Panc1 (cell line): ENCODE measurements at regions not wholly inside any gene's neighbourhood (a gene's known extent, or its start where the extent isn't known, plus 50 kb on each side); places are given as distances from the start of the nearest gene placed in this dataset.
A peak's percentile ranks its signal among the peaks of the same experiment; 100 is the strongest.

Experiments used
- ATAC-seq: fragments of 200-7000 bp; cut with Tn5 transposase; 2 replicates; pipeline ENCODE4 v1.9.1; 2020; ENCODE audit warnings: mild to moderate bottlenecking, moderate library complexity
- BruUV-seq: library from RNA; stranded (reverse); fragments of 400-500 nt; replicated peaks from 2 replicates; lab custom pipeline; 2021; lab: Mats Ljungman, UMichigan
- CTCF ChIA-PET: fragments of 300-600 bp; sonication (Branson Sonifier 250); formaldehyde crosslinking; loops from one replicate; lab custom pipeline; 2022; ENCODE audit warnings: antibody characterized with exemption; lab: Charles Lee
- POLR2A ChIA-PET: fragments of 300-600 bp; sonication (Branson Sonifier 250); formaldehyde crosslinking; loops from one replicate; lab custom pipeline; 2022; ENCODE audit warnings: antibody characterized with exemption; lab: Charles Lee
- DNase-seq: peaks from one replicate; pipeline ENCODE4 v3.0.0-alpha.2; 2010; ENCODE audit warnings: low read depth, low spot score
- H3K27ac ChIP-seq: 2 replicates; pipeline ENCODE4 v1.5.1; 2011; ENCODE audit warnings: mild to moderate bottlenecking, low read length, inconsistent platforms
- H3K27me3 ChIP-seq: fragments of 200-500 bp; sonication (Bioruptor generic); 2 replicates; pipeline ENCODE4 v1.6.0; 2014; ENCODE audit warnings: low read length, inconsistent platforms; ENCODE audit not compliant: control insufficient read depth, insufficient read depth
- H3K36me3 ChIP-seq: fragments of 200-500 bp; sonication (Bioruptor generic); 2 replicates; pipeline ENCODE4 v1.5.1; 2014; ENCODE audit warnings: inconsistent platforms, mild to moderate bottlenecking, low read length, moderate library complexity; ENCODE audit not compliant: control insufficient read depth, insufficient read depth
- H3K4me1 ChIP-seq: 2 replicates; pipeline ENCODE4 v1.5.1; 2011; ENCODE audit warnings: inconsistent platforms, mild to moderate bottlenecking, low read length, moderate library complexity; ENCODE audit not compliant: control insufficient read depth, insufficient read depth
- H3K4me3 ChIP-seq, 2 experiments: 2 replicates each; pipeline ENCODE4 v1.5.1; 2011 to 2012; ENCODE audit warnings: low read depth in 2 of 2, low read length in 2 of 2, mild to moderate bottlenecking in 2 of 2, inconsistent platforms in 1 of 2, moderate library complexity in 1 of 2
- H3K9me3 ChIP-seq: fragments of 200-500 bp; sonication (Bioruptor generic); 2 replicates; pipeline ENCODE4 v1.5.1; 2014; ENCODE audit warnings: low read depth, mild to moderate bottlenecking, inconsistent platforms, low read length, moderate library complexity; ENCODE audit not compliant: control insufficient read depth, insufficient read depth
- POLR2AphosphoS5 ChIP-seq: IDR thresholded peaks from 2 replicates; pipeline ENCODE4 v1.6.1; 2012; ENCODE audit warnings: mild to moderate bottlenecking, low read depth, low read length, moderate library complexity
- REST ChIP-seq, 2 experiments: IDR thresholded peaks; 2 replicates each; pipeline ENCODE4 v1.6.1; 2011 to 2012; ENCODE audit warnings: low read depth in 2 of 2, control low read depth in 1 of 2, low read length in 1 of 2, mild to moderate bottlenecking in 1 of 2, moderate library complexity in 1 of 2; ENCODE audit not compliant: insufficient read depth in 1 of 2
- SIN3A ChIP-seq: IDR thresholded peaks from 2 replicates; pipeline ENCODE4 v1.6.1; 2012; ENCODE audit warnings: low read depth, mild to moderate bottlenecking, low read length, moderate library complexity, borderline replicate concordance; ENCODE audit not compliant: insufficient read depth
- TCF7L2 ChIP-seq: IDR thresholded peaks from 2 replicates; pipeline ENCODE4 v1.6.1; 2011; ENCODE audit warnings: mild to moderate bottlenecking, low read depth, low read length, inconsistent platforms
- in situ Hi-C: cut with HindIII; loops from 2 replicates; pipeline ENCODE4 v1.10.0; 2016; ENCODE audit warnings: low sequenced_read_pairs, low pct_unique_long_range_greater_than_20kb
- intact Hi-C: fragments of 100-400 bp; cut with micrococcal nuclease; formaldehyde crosslinking; loops from one replicate; pipeline ENCODE4 v1.10.0; 2022; ENCODE audit not compliant: unreplicated experiment
- TF ChIP-seq, protein P1 (sequence below): fragments of 450-650 bp; IDR thresholded peaks from 2 replicates; pipeline ENCODE4 v1.5.1; 2017; ENCODE audit warnings: mild to moderate bottlenecking

- Histone ChIP-seq H3K9me3 (no peaks in the 10 kb centered on the region), H3K4me3 (no peak overlapping the region), H3K27me3 (no peaks in the 10 kb centered on the region), H3K27ac (no peak overlapping the region), H3K4me1 (no peaks in the 10 kb centered on the region), H3K36me3 (no peaks in the 10 kb centered on the region)
- BruUV-seq = no TSS peak
- ChIA-PET CTCF (no interaction called here), POLR2A (no interaction called here)
- TF ChIP-seq, protein P1, sequence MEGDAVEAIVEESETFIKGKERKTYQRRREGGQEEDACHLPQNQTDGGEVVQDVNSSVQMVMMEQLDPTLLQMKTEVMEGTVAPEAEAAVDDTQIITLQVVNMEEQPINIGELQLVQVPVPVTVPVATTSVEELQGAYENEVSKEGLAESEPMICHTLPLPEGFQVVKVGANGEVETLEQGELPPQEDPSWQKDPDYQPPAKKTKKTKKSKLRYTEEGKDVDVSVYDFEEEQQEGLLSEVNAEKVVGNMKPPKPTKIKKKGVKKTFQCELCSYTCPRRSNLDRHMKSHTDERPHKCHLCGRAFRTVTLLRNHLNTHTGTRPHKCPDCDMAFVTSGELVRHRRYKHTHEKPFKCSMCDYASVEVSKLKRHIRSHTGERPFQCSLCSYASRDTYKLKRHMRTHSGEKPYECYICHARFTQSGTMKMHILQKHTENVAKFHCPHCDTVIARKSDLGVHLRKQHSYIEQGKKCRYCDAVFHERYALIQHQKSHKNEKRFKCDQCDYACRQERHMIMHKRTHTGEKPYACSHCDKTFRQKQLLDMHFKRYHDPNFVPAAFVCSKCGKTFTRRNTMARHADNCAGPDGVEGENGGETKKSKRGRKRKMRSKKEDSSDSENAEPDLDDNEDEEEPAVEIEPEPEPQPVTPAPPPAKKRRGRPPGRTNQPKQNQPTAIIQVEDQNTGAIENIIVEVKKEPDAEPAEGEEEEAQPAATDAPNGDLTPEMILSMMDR = peak; percentile 2; the same call in 1 of the 2 replicates
- TF ChIP-seq POLR2AphosphoS5 (no peak), REST (IDR thresholded peaks at IDR 0.05; ENCODE audit: insufficient read depth in 1 of 2, low read depth in 2 of 2, low read length in 1 of 2) (no peak), SIN3A (no peak)
- intact Hi-C loops = no loop called here
- ATAC-seq (no peak), DNase-seq (no peak)
- in situ Hi-C loops = no loop called here
Measured at GRCh38 chr9:109953813-109954497, 174.0 kb downstream of the PALM2AKAP2 start.

DNA sequence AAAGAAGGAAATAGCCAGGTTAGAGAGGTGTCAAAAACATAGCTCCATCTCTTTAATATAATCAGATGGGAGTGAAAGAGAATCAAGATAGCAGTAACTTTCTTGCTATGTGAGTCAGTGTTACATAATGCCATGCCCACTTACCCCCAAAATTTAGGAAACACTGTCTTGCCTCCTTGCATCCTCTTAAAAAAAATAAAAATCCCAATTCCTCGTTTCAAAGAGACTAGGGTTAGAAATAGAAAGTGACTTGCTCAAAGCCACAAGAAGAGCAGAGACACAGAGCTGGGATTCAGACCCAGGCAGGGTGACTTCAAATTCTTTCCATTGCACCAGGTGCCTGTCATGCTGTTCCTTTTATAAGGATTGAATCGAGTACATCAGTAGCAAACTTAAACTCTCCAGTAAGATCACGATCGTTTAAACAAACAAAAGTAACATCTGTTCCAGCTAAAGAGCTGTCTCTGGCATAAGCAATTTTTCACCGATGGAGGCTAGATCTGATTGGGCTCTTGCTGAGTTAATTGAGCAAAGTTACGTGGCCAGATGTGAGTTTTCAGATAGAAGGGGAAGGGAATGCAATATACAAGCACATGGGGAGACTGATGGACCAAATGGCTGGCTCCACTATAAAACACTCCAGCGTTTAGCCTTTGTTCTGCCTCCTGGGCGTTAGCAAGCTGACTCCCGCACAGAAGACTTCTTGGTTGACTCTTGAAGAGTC is 176.9 kb downstream of the PALM2AKAP2 start:
- H3K36me3 ChIP-seq = no peaks in the 10 kb centered on the region
- no peaks in the 10 kb centered on the region for H3K9me3 ChIP-seq
- H3K4me3 ChIP-seq = no peak overlapping the region
- ATAC-seq = no peak
- CTCF ChIA-PET = no interaction called here
- no peaks in the 10 kb centered on the region for H3K27me3 ChIP-seq
- no peak for DNase-seq
- intact Hi-C loops (no loop called here), in situ Hi-C loops (no loop called here)
- BruUV-seq = no TSS peak
- H3K27ac ChIP-seq = no peak overlapping the region
- POLR2A ChIA-PET = no interaction called here
- no peaks in the 10 kb centered on the region for H3K4me1 ChIP-seq
- TF ChIP-seq POLR2AphosphoS5 = no peak
- TF ChIP-seq REST (IDR thresholded peaks at IDR 0.05; ENCODE audit: insufficient read depth in 1 of 2, low read depth in 2 of 2, low read length in 1 of 2) = no peak
- TF ChIP-seq, protein P1 = no peak
- TF ChIP-seq SIN3A = no peak
- TF ChIP-seq TCF7L2 = no peak
